ENCODE measurements at regions not wholly inside any gene's neighbourhood (a gene's known extent, or its start where the extent isn't known, plus 50 kb on each side); places are given as distances from the start of the nearest gene placed in this dataset.
A peak's percentile ranks its signal among the peaks of the same experiment; 100 is the strongest.

- TF ChIP-seq, protein P1, sequence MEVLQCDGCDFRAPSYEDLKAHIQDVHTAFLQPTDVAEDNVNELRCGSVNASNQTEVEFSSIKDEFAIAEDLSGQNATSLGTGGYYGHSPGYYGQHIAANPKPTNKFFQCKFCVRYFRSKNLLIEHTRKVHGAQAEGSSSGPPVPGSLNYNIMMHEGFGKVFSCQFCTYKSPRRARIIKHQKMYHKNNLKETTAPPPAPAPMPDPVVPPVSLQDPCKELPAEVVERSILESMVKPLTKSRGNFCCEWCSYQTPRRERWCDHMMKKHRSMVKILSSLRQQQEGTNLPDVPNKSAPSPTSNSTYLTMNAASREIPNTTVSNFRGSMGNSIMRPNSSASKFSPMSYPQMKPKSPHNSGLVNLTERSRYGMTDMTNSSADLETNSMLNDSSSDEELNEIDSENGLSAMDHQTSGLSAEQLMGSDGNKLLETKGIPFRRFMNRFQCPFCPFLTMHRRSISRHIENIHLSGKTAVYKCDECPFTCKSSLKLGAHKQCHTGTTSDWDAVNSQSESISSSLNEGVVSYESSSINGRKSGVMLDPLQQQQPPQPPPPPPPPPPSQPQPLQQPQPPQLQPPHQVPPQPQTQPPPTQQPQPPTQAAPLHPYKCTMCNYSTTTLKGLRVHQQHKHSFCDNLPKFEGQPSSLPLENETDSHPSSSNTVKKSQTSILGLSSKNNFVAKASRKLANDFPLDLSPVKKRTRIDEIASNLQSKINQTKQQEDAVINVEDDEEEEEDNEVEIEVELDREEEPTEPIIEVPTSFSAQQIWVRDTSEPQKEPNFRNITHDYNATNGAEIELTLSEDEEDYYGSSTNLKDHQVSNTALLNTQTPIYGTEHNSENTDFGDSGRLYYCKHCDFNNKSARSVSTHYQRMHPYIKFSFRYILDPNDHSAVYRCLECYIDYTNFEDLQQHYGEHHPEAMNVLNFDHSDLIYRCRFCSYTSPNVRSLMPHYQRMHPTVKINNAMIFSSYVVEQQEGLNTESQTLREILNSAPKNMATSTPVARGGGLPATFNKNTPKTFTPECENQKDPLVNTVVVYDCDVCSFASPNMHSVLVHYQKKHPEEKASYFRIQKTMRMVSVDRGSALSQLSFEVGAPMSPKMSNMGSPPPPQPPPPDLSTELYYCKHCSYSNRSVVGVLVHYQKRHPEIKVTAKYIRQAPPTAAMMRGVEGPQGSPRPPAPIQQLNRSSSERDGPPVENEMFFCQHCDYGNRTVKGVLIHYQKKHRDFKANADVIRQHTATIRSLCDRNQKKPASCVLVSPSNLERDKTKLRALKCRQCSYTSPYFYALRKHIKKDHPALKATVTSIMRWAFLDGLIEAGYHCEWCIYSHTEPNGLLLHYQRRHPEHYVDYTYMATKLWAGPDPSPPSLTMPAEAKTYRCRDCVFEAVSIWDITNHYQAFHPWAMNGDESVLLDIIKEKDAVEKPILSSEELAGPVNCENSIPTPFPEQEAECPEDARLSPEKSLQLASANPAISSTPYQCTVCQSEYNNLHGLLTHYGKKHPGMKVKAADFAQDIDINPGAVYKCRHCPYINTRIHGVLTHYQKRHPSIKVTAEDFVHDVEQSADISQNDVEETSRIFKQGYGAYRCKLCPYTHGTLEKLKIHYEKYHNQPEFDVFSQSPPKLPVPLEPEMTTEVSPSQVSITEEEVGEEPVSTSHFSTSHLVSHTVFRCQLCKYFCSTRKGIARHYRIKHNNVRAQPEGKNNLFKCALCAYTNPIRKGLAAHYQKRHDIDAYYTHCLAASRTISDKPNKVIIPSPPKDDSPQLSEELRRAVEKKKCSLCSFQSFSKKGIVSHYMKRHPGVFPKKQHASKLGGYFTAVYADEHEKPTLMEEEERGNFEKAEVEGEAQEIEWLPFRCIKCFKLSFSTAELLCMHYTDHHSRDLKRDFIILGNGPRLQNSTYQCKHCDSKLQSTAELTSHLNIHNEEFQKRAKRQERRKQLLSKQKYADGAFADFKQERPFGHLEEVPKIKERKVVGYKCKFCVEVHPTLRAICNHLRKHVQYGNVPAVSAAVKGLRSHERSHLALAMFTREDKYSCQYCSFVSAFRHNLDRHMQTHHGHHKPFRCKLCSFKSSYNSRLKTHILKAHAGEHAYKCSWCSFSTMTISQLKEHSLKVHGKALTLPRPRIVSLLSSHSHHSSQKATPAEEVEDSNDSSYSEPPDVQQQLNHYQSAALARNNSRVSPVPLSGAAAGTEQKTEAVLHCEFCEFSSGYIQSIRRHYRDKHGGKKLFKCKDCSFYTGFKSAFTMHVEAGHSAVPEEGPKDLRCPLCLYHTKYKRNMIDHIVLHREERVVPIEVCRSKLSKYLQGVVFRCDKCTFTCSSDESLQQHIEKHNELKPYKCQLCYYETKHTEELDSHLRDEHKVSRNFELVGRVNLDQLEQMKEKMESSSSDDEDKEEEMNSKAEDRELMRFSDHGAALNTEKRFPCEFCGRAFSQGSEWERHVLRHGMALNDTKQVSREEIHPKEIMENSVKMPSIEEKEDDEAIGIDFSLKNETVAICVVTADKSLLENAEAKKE (CRISPR knock-in tag; IDR thresholded peaks at IDR 0.05): no peak
These were observed 578.3 kb upstream of the ADAMTS9 start (continued) for GRCh38 chr3:65265942-65266590.

- H2AFZ ChIP-seq: no peak overlapping the region
- no peak overlapping the region for H3K4me3 ChIP-seq
- H3K4me1 Mint-ChIP-seq: peaks cover 9% of the 10 kb centered on the region; the same call in 2 of the 3 replicates
- H3K27ac Mint-ChIP-seq: no peak overlapping the region
- H3K9me2 ChIP-seq (ENCODE audit: insufficient read depth): no peaks in the 10 kb centered on the region; the same call in 1 of the 2 replicates
- no peak overlapping the region for H3K27ac ChIP-seq (ENCODE audit: low read depth)
- H3K36me3 Mint-ChIP-seq (ENCODE audit: low read depth): no peaks in the 10 kb centered on the region
- no peaks in the 10 kb centered on the region for H3K27me3 ChIP-seq (ENCODE audit: insufficient read depth)
- peaks cover 7% of the 10 kb centered on the region; the same call in 1 of the 2 replicates for H3K4me1 ChIP-seq (ENCODE audit: insufficient read depth)
- peaks cover 2% of the 10 kb centered on the region for H3K27me3 Mint-ChIP-seq (ENCODE audit: insufficient read depth, low read depth, poor library complexity)
- no peaks in the 10 kb centered on the region for H3F3A ChIP-seq (replicated peaks; ENCODE audit: low read depth)
- H3K36me3 ChIP-seq (ENCODE audit: insufficient read depth): peaks cover 6% of the 10 kb centered on the region; the same call in 1 of the 2 replicates
- ATAC-seq (peak; percentile 54), DNase-seq (ENCODE audit: low spot score) (no peak)
- no peak for TF ChIP-seq CTCF (conservative IDR thresholded peaks at IDR 0.05; ENCODE audit: low read depth in 2 of 2)
- TF ChIP-seq POLR2AphosphoS5 (IDR thresholded peaks at IDR 0.05; ENCODE audit: low read depth): no peak
- TF ChIP-seq ZNF331 (CRISPR knock-in tag; IDR thresholded peaks at IDR 0.05; ENCODE audit: low read depth): no peak
- no peak overlapping the region for H3K4me3 Mint-ChIP-seq
- no peaks in the 10 kb centered on the region for H3K79me2 ChIP-seq (replicated peaks; ENCODE audit: insufficient read depth)
- H3K9me3 Mint-ChIP-seq: peaks cover 14% of the 10 kb centered on the region; the same call in 2 of the 3 replicates
- H4K20me1 ChIP-seq (replicated peaks; ENCODE audit: insufficient read depth): no peaks in the 10 kb centered on the region
- 0 out of 2 replicates have a peak overlapping the region, but pooled peaks have one; percentile 31 for H3K4me2 ChIP-seq
These were observed 577.7 kb upstream of the ADAMTS9 start for GRCh38 chr3:65265511-65265910.
